Skin of body (tissue), 1 donor: ENCODE measurements at regions not wholly inside any gene's neighbourhood (a gene's known extent, or its start where the extent isn't known, plus 50 kb on each side); places are given as distances from the start of the nearest gene placed in this dataset.

Experiments used
- DNase-seq: peaks from one replicate; lab custom pipeline; 2025; lab: John Stamatoyannopoulos, UW

- DNase-seq: no peak
Measured at GRCh38 chr6:139833592-139833991, 459.1 kb upstream of the CITED2 start.

- no peak for DNase-seq
Measured at GRCh38 chr6:139832493-139833305, 458.3 kb upstream of the CITED2 start.

- DNase-seq: no peak
Measured at GRCh38 chr6:139829576-139829975, 455.1 kb upstream of the CITED2 start.

- no peak for DNase-seq
Measured at GRCh38 chr6:139828751-139829519, 454.5 kb upstream of the CITED2 start.

- DNase-seq: no peak
Measured at GRCh38 chr6:139825935-139826374, 451.5 kb upstream of the CITED2 start.

GRCh38 chr6:139824864-139825263, 450.4 kb upstream of the CITED2 start:
- DNase-seq: no peak

GRCh38 chr6:139823808-139824126, 449.3 kb upstream of the CITED2 start:
- DNase-seq: no peak

GRCh38 chr6:139823099-139823807, 448.8 kb upstream of the CITED2 start:
- DNase-seq: no peak

- DNase-seq: no peak
Measured at GRCh38 chr6:139821676-139822223, 447.3 kb upstream of the CITED2 start.

GRCh38 chr6:139820210-139820609, 445.8 kb upstream of the CITED2 start:
- DNase-seq: peak; percentile 24

GRCh38 chr6:139819776-139820175, 445.3 kb upstream of the CITED2 start:
- DNase-seq: no peak

GRCh38 chr6:139812939-139813338, 438.5 kb upstream of the CITED2 start:
- no peak for DNase-seq

- no peak for DNase-seq
Measured at GRCh38 chr6:139801571-139802321, 427.3 kb upstream of the CITED2 start.

GRCh38 chr6:139800837-139801236, 426.4 kb upstream of the CITED2 start:
- no peak for DNase-seq

GRCh38 chr6:139790527-139790926, 416.1 kb upstream of the CITED2 start:
- DNase-seq: no peak

- DNase-seq: no peak
Measured at GRCh38 chr6:139784222-139784769, 409.8 kb upstream of the CITED2 start.

GRCh38 chr6:139779988-139780774, 405.7 kb upstream of the CITED2 start:
- no peak for DNase-seq

- no peak for DNase-seq
Measured at GRCh38 chr6:139778688-139779087, 404.2 kb upstream of the CITED2 start.

GRCh38 chr6:139778106-139778505, 403.7 kb upstream of the CITED2 start:
- no peak for DNase-seq
